GM20431 (cell line): ENCODE measurements at regions not wholly inside any gene's neighbourhood (a gene's known extent, or its start where the extent isn't known, plus 50 kb on each side); places are given as distances from the start of the nearest gene placed in this dataset.

Source experiments
- in situ Hi-C: fragments of 300-500 bp; cut with MseI, MboI; formaldehyde crosslinking; loops from one replicate; pipeline ENCODE4 v1.15.0; 2020; ENCODE audit warnings: low sequenced_read_pairs; ENCODE audit not compliant: unreplicated experiment

GRCh38 chr2:134120733-134121630, 132.9 kb upstream of the MGAT5 start:
- in situ Hi-C loops = loop anchor here (25.0 kb wide), 1 partner anchor 116 kb away; no protein-coding TSS in a partner anchor

GRCh38 chr2:134122610-134123009, 131.3 kb upstream of the MGAT5 start:
- in situ Hi-C loops = loop anchor here (25.0 kb wide), 1 partner anchor 115 kb away; no protein-coding TSS in a partner anchor

GRCh38 chr2:134123332-134123731, 130.5 kb upstream of the MGAT5 start:
- in situ Hi-C loops = loop anchor here (25.0 kb wide), 1 partner anchor 114 kb away; no protein-coding TSS in a partner anchor

- in situ Hi-C loops = loop anchor here (25.0 kb wide), 1 partner anchor 113 kb away; no protein-coding TSS in a partner anchor
Measured at GRCh38 chr2:134124047-134124753, 129.7 kb upstream of the MGAT5 start.

GRCh38 chr2:134127496-134127895, 126.4 kb upstream of the MGAT5 start:
- in situ Hi-C loops = no loop called here

- in situ Hi-C loops = no loop called here
Measured at GRCh38 chr2:134128746-134129145, 125.1 kb upstream of the MGAT5 start.

GRCh38 chr2:134129900-134130537, 123.9 kb upstream of the MGAT5 start:
- in situ Hi-C loops = no loop called here

- in situ Hi-C loops = no loop called here
Measured at GRCh38 chr2:134131681-134132489, 122.0 kb upstream of the MGAT5 start.

- in situ Hi-C loops = no loop called here
Measured at GRCh38 chr2:134132490-134132857, 121.4 kb upstream of the MGAT5 start.

- in situ Hi-C loops = no loop called here
Measured at GRCh38 chr2:134133622-134134312, 120.1 kb upstream of the MGAT5 start.

- in situ Hi-C loops = no loop called here
Measured at GRCh38 chr2:134134313-134134706, 119.6 kb upstream of the MGAT5 start.

GRCh38 chr2:134134827-134135226, 119.0 kb upstream of the MGAT5 start:
- in situ Hi-C loops = no loop called here

- in situ Hi-C loops = no loop called here
Measured at GRCh38 chr2:134135793-134136192, 118.1 kb upstream of the MGAT5 start.

- in situ Hi-C loops = no loop called here
Measured at GRCh38 chr2:134136731-134137130, 117.1 kb upstream of the MGAT5 start.

- in situ Hi-C loops = no loop called here
Measured at GRCh38 chr2:134137182-134137611, 116.7 kb upstream of the MGAT5 start.

- in situ Hi-C loops = no loop called here
Measured at GRCh38 chr2:134138115-134138514, 115.8 kb upstream of the MGAT5 start.

GRCh38 chr2:134139611-134140010, 114.3 kb upstream of the MGAT5 start:
- in situ Hi-C loops = no loop called here

- in situ Hi-C loops = no loop called here
Measured at GRCh38 chr2:134140251-134140661, 113.6 kb upstream of the MGAT5 start.
